ENCODE measurements at regions not wholly inside any gene's neighbourhood (a gene's known extent, or its start where the extent isn't known, plus 50 kb on each side); places are given as distances from the start of the nearest gene placed in this dataset.

DNA sequence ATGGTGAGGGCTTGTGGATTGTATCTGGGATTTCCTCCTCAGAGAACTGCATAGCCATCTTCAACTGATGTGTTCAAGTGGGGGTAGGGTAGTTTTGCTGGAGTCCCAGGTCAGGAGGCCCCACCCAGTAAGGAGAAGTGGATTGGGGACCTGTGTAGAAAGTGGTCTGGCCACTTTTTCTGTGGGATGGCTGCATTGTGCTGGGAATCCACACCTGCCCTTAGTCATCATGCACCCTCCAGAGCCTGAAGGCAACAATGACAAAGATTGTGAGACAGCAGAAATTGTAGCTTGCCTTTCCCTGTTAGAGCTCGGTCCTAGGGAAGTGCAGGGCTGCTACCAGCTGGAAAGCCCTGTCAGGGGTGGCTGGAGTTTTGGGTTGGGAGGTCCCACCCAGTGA lies 255.4 kb downstream of the NDFIP2 start:
- DNase-seq (ENCODE audit: low read depth in 3 of 3, low spot score in 1 of 3), result no peak

DNA sequence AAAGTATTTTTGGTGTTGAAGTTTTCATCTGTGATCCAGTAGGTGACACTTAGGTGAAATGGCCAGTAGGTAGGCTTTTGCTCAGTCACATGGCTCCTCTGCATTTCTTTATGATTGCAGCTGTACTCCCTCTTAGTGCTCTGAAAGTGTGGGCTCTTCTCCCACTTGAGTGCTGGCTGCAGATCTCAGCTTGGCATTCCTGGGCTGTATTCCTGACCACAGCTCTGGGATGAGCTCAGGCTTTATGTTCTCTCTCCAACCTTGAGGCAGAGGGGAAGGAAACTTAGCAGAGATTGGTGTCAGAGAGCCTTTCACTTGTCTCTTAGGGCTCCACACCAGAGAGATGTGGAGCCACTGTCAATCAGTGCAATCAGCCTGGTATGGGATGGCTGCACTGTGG lies 254.3 kb downstream of the NDFIP2 start:
- DNase-seq (ENCODE audit: low read depth in 3 of 3, low spot score in 1 of 3), result no peak

DNA sequence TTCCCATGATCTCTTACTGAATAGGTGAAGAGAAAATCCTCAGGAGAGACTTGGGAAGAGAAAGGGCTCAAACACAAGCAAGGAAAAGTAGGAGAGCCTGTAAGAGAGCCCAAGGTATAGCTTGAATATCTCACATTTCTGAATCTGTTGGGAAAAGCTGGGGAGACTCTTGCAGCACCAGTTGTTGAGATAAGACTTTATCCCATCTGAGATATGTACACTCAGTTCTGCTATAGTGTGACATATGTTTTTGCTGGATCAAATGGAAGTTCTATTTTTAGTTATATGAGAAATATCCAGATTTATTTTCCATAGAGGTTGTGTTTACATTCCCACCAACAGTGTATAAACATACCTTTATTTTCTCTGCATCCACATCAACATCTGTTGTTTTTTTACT lies 246.1 kb downstream of the NDFIP2 start:
- no peak for DNase-seq (ENCODE audit: low read depth in 3 of 3, low spot score in 1 of 3)

GRCh38 chr13:79725841-79726240 lies 244.9 kb downstream of the NDFIP2 start:
- DNase-seq (ENCODE audit: low read depth in 3 of 3, low spot score in 1 of 3), result no peak

DNA sequence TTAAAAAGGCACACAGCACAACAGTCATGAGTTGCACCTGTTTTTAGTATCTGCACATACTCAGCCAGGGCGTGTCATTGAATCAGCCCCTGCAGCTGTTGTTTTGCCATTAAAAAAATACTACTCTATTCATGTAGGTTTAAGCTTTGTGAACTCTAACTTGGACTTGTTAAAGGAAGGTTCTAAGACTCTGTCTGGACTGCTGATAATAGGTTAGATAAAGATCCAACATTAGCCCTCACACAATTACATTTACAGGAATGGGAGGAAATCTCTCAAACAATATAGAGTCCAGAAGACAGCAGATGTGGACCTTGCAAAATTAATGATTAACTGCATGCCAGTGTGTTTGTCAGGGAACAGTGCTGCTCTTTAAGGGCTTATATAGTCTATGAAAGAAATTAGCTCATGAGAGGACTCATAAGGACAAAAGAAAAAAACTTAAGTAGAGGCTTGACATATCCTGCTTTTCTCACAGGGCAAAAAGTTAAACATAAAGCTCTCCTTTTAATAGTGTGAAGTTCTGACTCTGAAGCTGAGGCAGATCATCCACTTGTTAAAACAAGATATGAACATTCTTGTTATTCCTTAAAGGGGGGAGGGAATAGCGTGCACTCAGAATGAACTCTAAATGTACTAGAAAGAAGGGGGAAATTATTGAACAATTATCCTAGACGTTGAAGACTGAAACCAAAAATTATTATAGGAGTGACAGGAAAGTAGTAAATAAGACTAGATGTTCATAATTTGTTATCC lies 243.6 kb downstream of the NDFIP2 start:
- no peak for DNase-seq (ENCODE audit: low read depth in 3 of 3, low spot score in 1 of 3)

DNA sequence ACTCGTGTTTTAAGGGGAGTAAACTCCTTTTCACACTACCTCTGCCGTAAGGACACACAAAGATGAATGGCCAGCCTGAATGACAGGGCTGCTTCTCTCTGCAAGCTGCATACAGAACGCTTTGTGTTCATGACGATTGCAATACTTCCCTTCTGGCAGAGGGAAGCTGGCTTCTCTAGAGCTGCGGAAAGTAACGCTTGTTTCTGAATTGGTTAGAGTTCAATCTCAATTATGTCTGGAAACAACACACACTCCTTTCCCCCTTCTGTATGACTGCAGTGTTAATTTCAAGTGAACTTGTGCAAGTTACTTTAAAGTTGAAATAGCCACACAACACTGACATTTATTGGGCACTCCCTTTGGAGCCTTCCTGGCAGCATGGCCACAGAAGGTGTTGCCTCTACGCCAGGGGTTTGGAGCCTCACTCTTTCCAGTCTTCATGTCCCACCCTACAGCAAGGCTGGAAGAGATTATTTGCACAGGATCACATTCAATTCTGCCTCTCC lies 242.6 kb downstream of the NDFIP2 start:
- DNase-seq (ENCODE audit: low read depth in 3 of 3, low spot score in 1 of 3), result no peak

- DNase-seq (ENCODE audit: low read depth in 3 of 3, low spot score in 1 of 3), result no peak
These were observed 242.0 kb downstream of the NDFIP2 start for GRCh38 chr13:79722885-79723445.

DNA sequence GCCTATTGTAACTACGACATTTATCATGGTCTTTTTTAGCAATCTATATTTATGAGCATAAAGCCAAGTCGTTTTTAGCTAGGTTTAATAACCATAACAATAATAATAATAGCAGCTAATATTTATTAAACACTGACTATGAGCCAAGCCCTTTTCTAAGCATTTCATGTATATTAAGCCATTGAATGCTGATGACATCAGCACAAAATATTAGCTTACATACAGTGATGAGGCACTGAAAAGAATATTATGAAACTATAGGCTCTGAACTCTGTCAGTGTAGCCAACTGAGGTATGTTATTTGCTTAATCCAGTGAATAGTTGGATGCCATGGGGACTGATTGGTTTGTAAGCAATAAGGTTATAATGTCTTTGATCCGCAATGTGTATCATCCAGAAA lies 235.2 kb downstream of the NDFIP2 start:
- no peak for DNase-seq (ENCODE audit: low read depth in 3 of 3, low spot score in 1 of 3)

DNA sequence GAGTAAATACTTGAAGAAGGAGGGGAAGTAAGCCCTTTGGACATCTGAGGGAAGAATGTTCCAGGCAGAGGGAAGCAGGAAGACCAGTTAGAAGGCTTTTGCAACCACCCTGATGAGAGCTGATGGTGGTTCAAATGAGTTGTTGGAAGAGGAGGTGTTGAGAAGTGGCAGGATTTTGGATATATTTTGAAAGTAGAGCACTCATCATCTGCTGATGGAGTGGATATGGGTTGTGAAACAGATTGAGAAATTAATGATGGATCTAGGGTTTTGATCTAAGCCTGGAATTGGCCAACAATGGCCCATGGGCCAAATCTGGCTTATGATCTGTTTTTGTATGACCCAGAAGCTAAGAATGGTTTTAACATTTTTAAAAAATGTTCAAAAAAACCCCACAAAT lies 230.7 kb downstream of the NDFIP2 start:
- DNase-seq (ENCODE audit: low read depth in 3 of 3, low spot score in 1 of 3), result no peak

DNA sequence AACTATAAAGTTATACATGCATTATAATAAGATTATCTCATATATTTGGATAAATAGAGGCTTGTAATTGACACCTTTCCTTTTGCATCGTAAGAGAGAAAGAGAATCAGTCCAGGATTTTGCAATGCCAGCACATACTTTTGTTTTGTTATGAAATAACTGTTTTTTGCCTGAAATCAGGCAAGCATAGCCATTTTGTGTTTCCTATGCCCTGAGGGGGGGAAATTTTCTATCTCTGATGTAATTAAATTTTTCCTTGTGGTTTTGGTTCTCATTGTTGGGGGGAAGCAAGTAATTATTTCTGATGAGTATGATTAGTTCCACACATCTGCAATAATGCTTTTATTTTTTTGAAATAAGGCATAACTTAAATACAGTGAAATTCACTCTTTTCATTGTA lies 229.4 kb downstream of the NDFIP2 start:
- DNase-seq (ENCODE audit: low read depth in 3 of 3, low spot score in 1 of 3), result no peak

GRCh38 chr13:79709471-79709870 lies 228.5 kb downstream of the NDFIP2 start:
- no peak for DNase-seq (ENCODE audit: low read depth in 3 of 3, low spot score in 1 of 3)

- no peak for DNase-seq (ENCODE audit: low read depth in 3 of 3, low spot score in 1 of 3)
These were observed 222.8 kb downstream of the NDFIP2 start for GRCh38 chr13:79703772-79704171.

GRCh38 chr13:79695754-79696153 lies 214.8 kb downstream of the NDFIP2 start:
- DNase-seq (ENCODE audit: low read depth in 3 of 3, low spot score in 1 of 3), result no peak

GRCh38 chr13:79692846-79693245 lies 211.9 kb downstream of the NDFIP2 start:
- DNase-seq (ENCODE audit: low read depth in 3 of 3, low spot score in 1 of 3), result no peak

DNA sequence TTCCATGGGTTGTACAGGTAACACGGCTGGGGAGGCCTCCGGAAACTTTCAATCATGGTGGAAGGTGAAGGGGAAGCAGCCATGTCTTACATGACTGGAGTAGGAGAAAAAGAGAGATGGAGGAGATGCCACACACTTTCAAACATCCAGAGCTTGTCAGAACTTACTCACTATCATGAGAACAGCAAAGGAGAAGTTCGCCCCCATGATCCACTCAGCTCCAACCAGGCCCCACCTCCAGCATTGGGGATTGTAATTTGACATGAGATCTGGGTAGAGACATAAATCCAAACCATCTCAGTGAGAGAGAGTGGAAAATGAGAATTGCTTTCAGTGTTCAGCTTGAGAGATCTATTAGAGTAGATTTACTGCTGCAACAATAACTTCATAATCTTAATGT lies 210.9 kb downstream of the NDFIP2 start:
- DNase-seq (ENCODE audit: low read depth in 3 of 3, low spot score in 1 of 3), result no peak

- DNase-seq (ENCODE audit: low read depth in 3 of 3, low spot score in 1 of 3), result no peak
These were observed 207.8 kb downstream of the NDFIP2 start for GRCh38 chr13:79688741-79689140.

DNA sequence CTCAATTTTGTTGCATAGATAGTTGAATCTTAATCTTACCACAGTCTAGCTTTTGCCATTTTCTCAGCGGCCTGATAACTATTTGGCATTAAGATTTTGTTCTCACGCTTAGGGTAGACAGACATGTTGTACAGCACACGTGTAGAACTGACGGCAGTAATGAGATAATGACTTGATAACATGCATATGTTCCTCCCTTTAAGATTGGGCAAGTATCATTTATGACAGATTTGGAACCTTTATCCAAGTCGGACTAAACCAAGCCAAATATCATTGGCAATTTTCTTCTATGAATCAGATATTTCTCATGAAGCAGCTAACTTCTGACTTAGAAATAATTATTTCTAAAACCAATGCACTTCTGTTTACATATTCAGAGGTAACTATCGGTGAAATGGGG lies 205.5 kb downstream of the NDFIP2 start:
- DNase-seq (ENCODE audit: low read depth in 3 of 3, low spot score in 1 of 3), result no peak

GRCh38 chr13:79684371-79684770 lies 203.4 kb downstream of the NDFIP2 start:
- DNase-seq (ENCODE audit: low read depth in 3 of 3, low spot score in 1 of 3), result no peak

- no peak for DNase-seq (ENCODE audit: low read depth in 3 of 3, low spot score in 1 of 3)
These were observed 201.2 kb downstream of the NDFIP2 start for GRCh38 chr13:79682164-79682563.

DNA sequence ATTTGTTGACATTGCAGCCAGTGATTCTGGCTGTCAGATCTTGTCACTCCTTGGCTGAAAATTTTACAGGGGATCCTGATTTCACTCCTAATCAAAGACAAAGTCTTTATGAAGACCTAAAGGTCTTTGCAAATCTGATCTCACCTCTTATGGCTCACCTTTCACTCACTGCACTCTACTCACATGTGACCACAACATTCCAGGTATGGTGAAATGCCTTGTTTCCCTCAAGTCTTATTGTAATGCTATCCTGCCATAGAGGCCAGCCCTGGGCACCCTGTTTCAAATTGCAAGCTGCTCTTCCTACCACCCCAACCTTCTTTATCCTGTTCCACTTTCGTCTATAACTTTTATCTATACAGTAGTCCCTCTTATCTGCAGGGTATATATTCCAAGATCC lies 200.1 kb downstream of the NDFIP2 start:
- DNase-seq (ENCODE audit: low read depth in 3 of 3, low spot score in 1 of 3), result no peak

- DNase-seq (ENCODE audit: low read depth in 3 of 3, low spot score in 1 of 3), result no peak
These were observed 199.5 kb downstream of the NDFIP2 start for GRCh38 chr13:79680485-79680884.

DNA sequence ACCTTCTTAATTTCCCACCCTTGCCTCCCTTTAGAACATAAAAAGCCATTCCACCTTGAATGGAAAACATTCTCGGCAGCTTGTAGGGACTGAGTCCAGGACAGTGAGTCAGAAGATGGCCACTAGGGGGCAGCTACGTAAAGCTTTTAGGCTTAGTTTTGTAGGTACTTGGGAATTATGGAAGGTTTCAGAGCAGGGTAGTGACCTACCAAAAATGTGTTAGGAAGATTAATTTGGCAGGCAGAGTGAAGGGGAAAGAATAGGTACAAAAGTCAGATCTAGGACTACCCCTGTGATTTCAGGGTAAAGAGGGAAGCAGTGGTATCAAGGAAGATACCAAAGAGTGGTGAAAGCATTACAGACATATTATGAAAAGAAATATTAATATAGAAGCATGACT lies 198.4 kb downstream of the NDFIP2 start:
- no peak for DNase-seq (ENCODE audit: low read depth in 3 of 3, low spot score in 1 of 3)

DNA sequence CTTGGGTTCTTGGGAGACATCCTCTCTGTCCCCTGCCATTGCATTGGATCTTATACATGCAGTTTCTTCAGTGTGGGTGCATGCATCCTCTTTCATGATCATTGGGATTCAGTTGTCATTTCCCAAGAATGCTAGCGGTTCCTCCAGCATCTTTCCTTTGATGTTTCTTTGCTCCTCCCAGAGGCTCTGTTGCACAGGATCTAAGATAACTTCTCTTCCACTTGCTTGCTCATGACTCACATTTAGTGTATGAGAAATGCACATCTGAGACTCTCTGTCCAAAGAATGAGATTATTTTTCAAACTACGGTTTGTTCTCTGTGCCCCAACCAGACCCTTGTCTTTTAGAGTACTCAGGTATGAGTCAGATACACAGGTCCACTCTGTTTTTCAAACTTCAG lies 197.1 kb downstream of the NDFIP2 start:
- no peak for DNase-seq (ENCODE audit: low read depth in 3 of 3, low spot score in 1 of 3)

Measured in stimulated activated CD4-positive, alpha-beta T cell treated with anti-CD3 and anti-CD28 coated beads, TNF-alpha, amount 100 ng/mL, for 1 hour (primary cell).